ENCODE measurements at regions not wholly inside any gene's neighbourhood (a gene's known extent, or its start where the extent isn't known, plus 50 kb on each side); places are given as distances from the start of the nearest gene placed in this dataset.

GRCh38 chr21:31511258-31511657 is 148.2 kb upstream of the SOD1 start:
- H3K4me1 ChIP-seq (ENCODE audit: insufficient read depth, low read length): no peaks in the 10 kb centered on the region
- no peaks in the 10 kb centered on the region for H3K79me2 ChIP-seq (ENCODE audit: insufficient read depth, low read length)
- TF ChIP-seq, protein P1, sequence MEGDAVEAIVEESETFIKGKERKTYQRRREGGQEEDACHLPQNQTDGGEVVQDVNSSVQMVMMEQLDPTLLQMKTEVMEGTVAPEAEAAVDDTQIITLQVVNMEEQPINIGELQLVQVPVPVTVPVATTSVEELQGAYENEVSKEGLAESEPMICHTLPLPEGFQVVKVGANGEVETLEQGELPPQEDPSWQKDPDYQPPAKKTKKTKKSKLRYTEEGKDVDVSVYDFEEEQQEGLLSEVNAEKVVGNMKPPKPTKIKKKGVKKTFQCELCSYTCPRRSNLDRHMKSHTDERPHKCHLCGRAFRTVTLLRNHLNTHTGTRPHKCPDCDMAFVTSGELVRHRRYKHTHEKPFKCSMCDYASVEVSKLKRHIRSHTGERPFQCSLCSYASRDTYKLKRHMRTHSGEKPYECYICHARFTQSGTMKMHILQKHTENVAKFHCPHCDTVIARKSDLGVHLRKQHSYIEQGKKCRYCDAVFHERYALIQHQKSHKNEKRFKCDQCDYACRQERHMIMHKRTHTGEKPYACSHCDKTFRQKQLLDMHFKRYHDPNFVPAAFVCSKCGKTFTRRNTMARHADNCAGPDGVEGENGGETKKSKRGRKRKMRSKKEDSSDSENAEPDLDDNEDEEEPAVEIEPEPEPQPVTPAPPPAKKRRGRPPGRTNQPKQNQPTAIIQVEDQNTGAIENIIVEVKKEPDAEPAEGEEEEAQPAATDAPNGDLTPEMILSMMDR (IDR thresholded peaks at IDR 0.05; ENCODE audit: extremely low read depth, low read depth, low read length): no peak
- no peaks in the 10 kb centered on the region for H3K9me3 ChIP-seq (ENCODE audit: low read depth, low read length)
- H4K20me1 ChIP-seq (ENCODE audit: insufficient read depth, low read length): no peaks in the 10 kb centered on the region
- H3K36me3 ChIP-seq (ENCODE audit: insufficient read depth, low read length): no peaks in the 10 kb centered on the region
- no peak overlapping the region for H2AFZ ChIP-seq (ENCODE audit: low read length)
- no peak overlapping the region for H3K27ac ChIP-seq (ENCODE audit: low read depth, low read length)
- H3K4me3 ChIP-seq (ENCODE audit: insufficient read depth, low read length): no peak overlapping the region
- no peaks in the 10 kb centered on the region for H3K27me3 ChIP-seq (ENCODE audit: insufficient read depth, low read length)
- H3K4me2 ChIP-seq (ENCODE audit: insufficient read depth, low read length): no peak overlapping the region
- no peak for DNase-seq (ENCODE audit: insufficient read length, low spot score, missing footprints)

DNA sequence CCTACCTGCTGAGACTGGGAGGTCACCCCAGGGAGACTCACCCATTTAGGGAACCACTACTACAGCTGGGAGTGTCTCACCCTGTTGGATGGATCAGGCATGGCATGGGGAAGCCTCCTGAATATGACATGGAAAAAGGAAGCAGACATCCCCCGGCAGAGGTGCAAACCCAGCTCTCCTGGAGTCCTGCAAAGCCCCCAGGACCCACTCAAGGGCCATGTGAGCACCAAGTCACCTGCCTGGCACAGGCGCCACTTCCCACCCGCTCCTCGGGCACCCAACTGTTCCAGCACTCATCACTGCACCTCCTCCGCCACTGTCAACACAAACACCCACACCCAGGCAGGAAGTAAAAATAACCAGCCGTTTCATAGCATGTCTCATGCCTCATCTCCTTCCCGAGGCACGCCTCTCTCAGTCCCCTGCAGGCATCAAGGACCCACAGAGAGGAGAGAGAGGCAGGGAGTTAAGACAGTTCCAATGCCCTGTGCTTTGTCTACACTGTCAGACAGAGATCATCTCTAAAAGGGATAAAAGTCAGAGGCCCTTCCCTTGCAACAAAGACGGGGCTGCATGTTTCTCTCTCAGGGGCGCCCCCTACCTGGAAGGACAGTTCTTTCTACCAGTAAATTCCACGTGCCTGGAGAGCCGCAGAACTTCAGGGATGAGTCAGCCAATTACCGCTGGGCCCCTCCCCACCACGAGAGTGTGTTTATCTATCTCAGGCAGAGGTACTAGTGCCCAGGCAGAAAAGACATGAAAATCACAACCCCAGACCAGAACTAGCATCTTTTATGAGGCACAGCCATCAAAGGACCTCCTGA is 150.1 kb upstream of the SOD1 start:
- no peaks in the 10 kb centered on the region for H3K4me1 ChIP-seq (ENCODE audit: insufficient read depth, low read length)
- no peaks in the 10 kb centered on the region for H3K36me3 ChIP-seq (ENCODE audit: insufficient read depth, low read length)
- H4K20me1 ChIP-seq (ENCODE audit: insufficient read depth, low read length): no peaks in the 10 kb centered on the region
- H3K4me3 ChIP-seq (ENCODE audit: insufficient read depth, low read length): no peak overlapping the region
- H2AFZ ChIP-seq (ENCODE audit: low read length): no peak overlapping the region
- H3K4me2 ChIP-seq (ENCODE audit: insufficient read depth, low read length): no peak overlapping the region
- TF ChIP-seq, protein P1 (IDR thresholded peaks at IDR 0.05; ENCODE audit: extremely low read depth, low read depth, low read length): peak; percentile 18
- DNase-seq (ENCODE audit: insufficient read length, low spot score, missing footprints): no peak
- H3K27ac ChIP-seq (ENCODE audit: low read depth, low read length): no peak overlapping the region
- no peaks in the 10 kb centered on the region for H3K27me3 ChIP-seq (ENCODE audit: insufficient read depth, low read length)
- no peaks in the 10 kb centered on the region for H3K79me2 ChIP-seq (ENCODE audit: insufficient read depth, low read length)
- H3K9me3 ChIP-seq (ENCODE audit: low read depth, low read length): no peaks in the 10 kb centered on the region

DNA sequence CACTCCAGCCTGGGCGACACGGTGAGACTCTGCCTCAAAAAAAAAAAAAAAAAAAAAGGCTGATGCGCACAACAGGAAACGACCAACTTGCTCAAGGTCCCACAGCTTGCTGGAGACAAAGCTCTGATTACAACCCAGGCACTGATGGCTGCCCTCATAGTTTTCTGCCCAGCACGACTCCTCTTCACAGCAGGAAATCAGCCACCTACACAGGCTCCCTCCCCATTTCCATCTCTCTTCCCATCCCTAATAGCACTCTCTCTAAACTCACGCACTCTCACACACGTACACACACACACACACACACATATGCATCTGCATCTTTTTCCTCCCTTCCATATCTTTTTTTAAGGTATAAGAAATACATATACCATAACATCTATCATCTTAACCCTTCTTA is 153.5 kb upstream of the SOD1 start:
- H3K4me2 ChIP-seq (ENCODE audit: insufficient read depth, low read length): no peak overlapping the region
- DNase-seq (ENCODE audit: insufficient read length, low spot score, missing footprints): no peak
- no peaks in the 10 kb centered on the region for H3K27me3 ChIP-seq (ENCODE audit: insufficient read depth, low read length)
- H3K36me3 ChIP-seq (ENCODE audit: insufficient read depth, low read length): no peaks in the 10 kb centered on the region
- TF ChIP-seq, protein P1 (IDR thresholded peaks at IDR 0.05; ENCODE audit: extremely low read depth, low read depth, low read length): no peak
- H3K79me2 ChIP-seq (ENCODE audit: insufficient read depth, low read length): no peaks in the 10 kb centered on the region
- no peak overlapping the region for H2AFZ ChIP-seq (ENCODE audit: low read length)
- H3K4me1 ChIP-seq (ENCODE audit: insufficient read depth, low read length): no peaks in the 10 kb centered on the region
- no peak overlapping the region for H3K4me3 ChIP-seq (ENCODE audit: insufficient read depth, low read length)
- H3K27ac ChIP-seq (ENCODE audit: low read depth, low read length): no peak overlapping the region
- H4K20me1 ChIP-seq (ENCODE audit: insufficient read depth, low read length): no peaks in the 10 kb centered on the region
- H3K9me3 ChIP-seq (ENCODE audit: low read depth, low read length): no peaks in the 10 kb centered on the region

GRCh38 chr21:31503939-31504338 is 155.6 kb upstream of the SOD1 start:
- H3K79me2 ChIP-seq (ENCODE audit: insufficient read depth, low read length): no peaks in the 10 kb centered on the region
- TF ChIP-seq, protein P1 (IDR thresholded peaks at IDR 0.05; ENCODE audit: extremely low read depth, low read depth, low read length): no peak
- H4K20me1 ChIP-seq (ENCODE audit: insufficient read depth, low read length): no peaks in the 10 kb centered on the region
- H3K4me1 ChIP-seq (ENCODE audit: insufficient read depth, low read length): no peaks in the 10 kb centered on the region
- H2AFZ ChIP-seq (ENCODE audit: low read length): no peak overlapping the region
- DNase-seq (ENCODE audit: insufficient read length, low spot score, missing footprints): no peak
- H3K4me2 ChIP-seq (ENCODE audit: insufficient read depth, low read length): no peak overlapping the region
- H3K27ac ChIP-seq (ENCODE audit: low read depth, low read length): no peak overlapping the region
- no peaks in the 10 kb centered on the region for H3K27me3 ChIP-seq (ENCODE audit: insufficient read depth, low read length)
- H3K9me3 ChIP-seq (ENCODE audit: low read depth, low read length): no peaks in the 10 kb centered on the region
- H3K36me3 ChIP-seq (ENCODE audit: insufficient read depth, low read length): no peaks in the 10 kb centered on the region
- H3K4me3 ChIP-seq (ENCODE audit: insufficient read depth, low read length): no peak overlapping the region
